ENCODE measurements at regions not wholly inside any gene's neighbourhood (a gene's known extent, or its start where the extent isn't known, plus 50 kb on each side); places are given as distances from the start of the nearest gene placed in this dataset.
A peak's percentile ranks its signal among the peaks of the same experiment; 100 is the strongest.

GRCh38 chr6:1116149-1116548 is 195.7 kb upstream of the FOXQ1 start:
- no peak for DNase-seq

GRCh38 chr6:1113916-1114540 is 197.9 kb upstream of the FOXQ1 start:
- DNase-seq, result no peak

GRCh38 chr6:1111361-1111760 is 200.5 kb upstream of the FOXQ1 start:
- peak in 1 of 2 donors; percentile 12 for DNase-seq

GRCh38 chr6:1110941-1111349 is 201.0 kb upstream of the FOXQ1 start:
- DNase-seq, result no peak

GRCh38 chr6:1110164-1110563 is 201.7 kb upstream of the FOXQ1 start:
- no peak for DNase-seq

- DNase-seq, result no peak
Measured at GRCh38 chr6:1109134-1109533, 202.8 kb upstream of the FOXQ1 start.

- no peak for DNase-seq
Measured at GRCh38 chr6:1108198-1108597, 203.7 kb upstream of the FOXQ1 start.

GRCh38 chr6:1107578-1107977 is 204.3 kb upstream of the FOXQ1 start:
- DNase-seq, result no peak

- no peak for DNase-seq
Measured at GRCh38 chr6:1105833-1106400, 206.0 kb upstream of the FOXQ1 start.

GRCh38 chr6:1104988-1105670 is 206.8 kb upstream of the FOXQ1 start:
- no peak for DNase-seq

- DNase-seq, result no peak
Measured at GRCh38 chr6:1103945-1104623, 207.8 kb upstream of the FOXQ1 start.

- no peak for DNase-seq
Measured at GRCh38 chr6:1103021-1103420, 208.9 kb upstream of the FOXQ1 start.

- DNase-seq, result no peak
Measured at GRCh38 chr6:1100269-1100668, 211.6 kb upstream of the FOXQ1 start.

- no peak for DNase-seq
Measured at GRCh38 chr6:1099264-1099663, 212.6 kb upstream of the FOXQ1 start.

- no peak for DNase-seq
Measured at GRCh38 chr6:1096967-1097765, 214.7 kb upstream of the FOXQ1 start.

GRCh38 chr6:1094306-1094705 is 217.6 kb upstream of the FOXQ1 start:
- DNase-seq, result no peak

GRCh38 chr6:1091900-1092299 is 220.0 kb upstream of the FOXQ1 start:
- peak in 1 of 2 donors; percentile 1 for DNase-seq

- DNase-seq, result no peak
Measured at GRCh38 chr6:1089859-1090258, 222.0 kb upstream of the FOXQ1 start.

- DNase-seq, result no peak
Measured at GRCh38 chr6:1088492-1089001, 223.4 kb upstream of the FOXQ1 start.

GRCh38 chr6:1087154-1087843 is 224.6 kb upstream of the FOXQ1 start:
- no peak for DNase-seq

- DNase-seq, result no peak
Measured at GRCh38 chr6:1086446-1087153, 225.3 kb upstream of the FOXQ1 start.

All from inflammatory macrophage (primary cell).